Hepatocyte (in vitro differentiated cells): ENCODE measurements at regions not wholly inside any gene's neighbourhood (a gene's known extent, or its start where the extent isn't known, plus 50 kb on each side); places are given as distances from the start of the nearest gene placed in this dataset.

Experiments
- CTCF ChIP-seq: fragments of 200-600 bp; sonication (generic); IDR thresholded peaks from 2 replicates; pipeline ENCODE4 v1.5.1; 2016; ENCODE audit warnings: antibody characterized with exemption, mild to moderate bottlenecking; ENCODE audit not compliant: poor library complexity
- EZH2 ChIP-seq: fragments of 200-600 bp; sonication (generic); IDR thresholded peaks from 2 replicates; pipeline ENCODE4 v1.6.1; 2016; ENCODE audit warnings: antibody characterized with exemption, mild to moderate bottlenecking, borderline replicate concordance
- EZH2phosphoT487 ChIP-seq: fragments of 200-600 bp; sonication (generic); IDR thresholded peaks from one replicate; pipeline ENCODE4 v1.6.1; 2018; ENCODE audit warnings: antibody characterized with exemption, mild to moderate bottlenecking, low read depth, moderate library complexity; ENCODE audit not compliant: unreplicated experiment, severe bottlenecking

GRCh38 chr3:118137778-118138177 lies 896.9 kb downstream of the IGSF11 start:
- TF ChIP-seq CTCF (no peak), EZH2 (no peak), EZH2phosphoT487 (no peak)
